GM12873 (cell line): ENCODE measurements at regions not wholly inside any gene's neighbourhood (a gene's known extent, or its start where the extent isn't known, plus 50 kb on each side); places are given as distances from the start of the nearest gene placed in this dataset.

Experiments used
- TF ChIP-seq, protein P1 (sequence below): IDR thresholded peaks from 2 replicates; pipeline ENCODE4 v1.5.1; 2012; ENCODE audit warnings: low read depth, mild to moderate bottlenecking, moderate library complexity, low read length, control low read depth; ENCODE audit not compliant: insufficient read depth; ENCODE audit errors: missing control alignments

- TF ChIP-seq, protein P1, sequence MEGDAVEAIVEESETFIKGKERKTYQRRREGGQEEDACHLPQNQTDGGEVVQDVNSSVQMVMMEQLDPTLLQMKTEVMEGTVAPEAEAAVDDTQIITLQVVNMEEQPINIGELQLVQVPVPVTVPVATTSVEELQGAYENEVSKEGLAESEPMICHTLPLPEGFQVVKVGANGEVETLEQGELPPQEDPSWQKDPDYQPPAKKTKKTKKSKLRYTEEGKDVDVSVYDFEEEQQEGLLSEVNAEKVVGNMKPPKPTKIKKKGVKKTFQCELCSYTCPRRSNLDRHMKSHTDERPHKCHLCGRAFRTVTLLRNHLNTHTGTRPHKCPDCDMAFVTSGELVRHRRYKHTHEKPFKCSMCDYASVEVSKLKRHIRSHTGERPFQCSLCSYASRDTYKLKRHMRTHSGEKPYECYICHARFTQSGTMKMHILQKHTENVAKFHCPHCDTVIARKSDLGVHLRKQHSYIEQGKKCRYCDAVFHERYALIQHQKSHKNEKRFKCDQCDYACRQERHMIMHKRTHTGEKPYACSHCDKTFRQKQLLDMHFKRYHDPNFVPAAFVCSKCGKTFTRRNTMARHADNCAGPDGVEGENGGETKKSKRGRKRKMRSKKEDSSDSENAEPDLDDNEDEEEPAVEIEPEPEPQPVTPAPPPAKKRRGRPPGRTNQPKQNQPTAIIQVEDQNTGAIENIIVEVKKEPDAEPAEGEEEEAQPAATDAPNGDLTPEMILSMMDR = no peak
Observed at GRCh38 chr3:16053794-16054193, 120.7 kb upstream of the GALNT15 start.

GRCh38 chr3:16055606-16056211 lies 118.8 kb upstream of the GALNT15 start:
- TF ChIP-seq, protein P1 = no peak

DNA sequence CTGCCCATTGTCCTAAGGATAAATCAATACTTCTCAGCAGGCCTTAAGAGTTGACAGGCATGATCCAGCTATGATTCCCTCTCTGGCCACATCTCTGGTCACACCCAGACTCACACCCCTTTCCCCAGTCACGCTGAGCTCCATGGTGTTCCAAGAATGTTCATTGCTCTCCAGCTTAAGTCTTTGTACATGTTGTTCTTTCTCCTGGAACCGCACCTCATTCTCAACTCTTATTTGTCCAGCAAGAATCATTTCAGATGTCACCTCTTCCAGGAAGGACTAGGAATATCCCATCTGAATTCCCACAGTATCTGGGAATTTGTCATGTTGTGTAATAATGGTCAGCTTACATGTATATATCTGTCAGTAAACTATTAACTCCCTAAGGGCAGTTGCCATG lies 118.3 kb upstream of the GALNT15 start:
- TF ChIP-seq, protein P1 = no peak

DNA sequence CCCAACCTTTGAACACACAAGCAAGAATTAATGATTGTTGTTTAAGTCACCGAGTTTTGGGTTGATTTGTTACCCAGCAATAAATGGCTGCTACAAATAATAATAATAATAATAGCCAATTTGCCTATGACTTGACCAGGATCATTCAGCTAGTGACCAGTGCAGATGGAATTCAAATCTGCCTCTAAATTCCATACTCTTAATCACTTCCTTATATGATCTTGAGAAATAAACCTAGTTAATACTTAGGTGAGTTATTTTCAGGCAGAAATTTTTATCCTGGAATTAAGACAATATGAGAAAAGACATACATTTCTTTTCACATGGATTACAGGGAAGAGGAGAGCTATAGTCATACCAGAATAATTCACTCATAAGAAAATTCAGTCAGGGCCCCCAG lies 116.0 kb upstream of the GALNT15 start:
- TF ChIP-seq, protein P1 = no peak

DNA sequence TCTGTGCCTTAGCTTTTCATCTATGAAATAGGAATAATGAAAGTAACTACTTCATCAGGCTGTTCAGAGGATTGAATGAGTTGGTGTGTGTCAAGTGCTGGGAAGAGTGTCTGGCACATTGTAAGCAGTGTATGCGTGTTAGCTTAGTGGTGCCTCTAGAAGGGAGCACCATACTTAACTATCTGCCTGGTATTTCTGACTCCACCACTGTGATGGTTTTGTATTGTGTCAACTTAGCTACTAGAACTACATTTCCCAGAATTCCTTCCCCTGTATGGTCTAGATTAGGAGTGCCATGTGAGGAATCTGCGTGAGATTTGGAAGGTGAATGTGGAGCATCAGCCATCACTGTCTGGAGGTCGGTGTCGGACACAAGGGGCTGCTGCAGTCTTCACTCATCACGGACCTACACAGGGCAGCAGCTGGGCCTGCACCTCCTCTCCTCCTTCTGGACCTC lies 115.4 kb upstream of the GALNT15 start:
- TF ChIP-seq, protein P1 = no peak

GRCh38 chr3:16059711-16060357 lies 114.6 kb upstream of the GALNT15 start:
- TF ChIP-seq, protein P1 = no peak

DNA sequence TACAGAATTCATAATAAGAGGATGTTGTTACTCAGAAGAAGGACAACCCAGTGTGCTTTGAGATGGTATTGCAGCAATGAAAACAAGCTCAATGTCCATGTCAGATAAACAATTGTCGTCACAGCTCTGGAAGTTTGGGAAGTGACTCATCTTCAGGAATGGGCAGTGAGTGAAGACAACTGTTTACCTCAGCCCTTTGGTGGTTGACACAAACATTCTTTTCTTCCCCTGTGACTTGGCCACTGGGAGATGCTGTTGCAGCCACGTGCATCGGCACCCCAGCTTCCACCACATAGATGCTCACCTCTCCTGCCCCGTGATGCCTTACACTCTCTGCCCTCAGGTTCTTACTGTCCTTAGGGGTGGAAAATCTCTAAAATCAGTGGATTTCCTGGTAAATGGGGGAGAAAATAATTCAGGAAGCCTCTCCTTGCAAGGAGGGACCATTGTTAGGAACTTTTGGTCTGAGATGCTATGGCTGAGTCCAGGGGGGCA lies 114.1 kb upstream of the GALNT15 start:
- TF ChIP-seq, protein P1 = no peak
